ENCODE measurements at regions not wholly inside any gene's neighbourhood (a gene's known extent, or its start where the extent isn't known, plus 50 kb on each side); places are given as distances from the start of the nearest gene placed in this dataset.
"Not testable (repeated sequence)": the region's sequence is repeated elsewhere in the genome, so short reads cannot be mapped to it uniquely, and the experiment has no call there.

- DNase-seq (ENCODE audit: low spot score): no peak
Measured at GRCh38 chr5:38790268-38790667, 55.5 kb upstream of the OSMR start.

- DNase-seq (ENCODE audit: low spot score): no peak
Measured at GRCh38 chr5:38790891-38791290, 54.9 kb upstream of the OSMR start.

- DNase-seq (ENCODE audit: low spot score): no peak
Measured at GRCh38 chr5:38793099-38793498, 52.7 kb upstream of the OSMR start.

- DNase-seq (ENCODE audit: low spot score): not testable (repeated sequence)
Measured at GRCh38 chr5:38794037-38794436, 51.8 kb upstream of the OSMR start.

- no peak for DNase-seq (ENCODE audit: low spot score)
Measured at GRCh38 chr5:38794986-38795385, 50.8 kb upstream of the OSMR start.

- no peak for DNase-seq (ENCODE audit: low spot score)
Measured at GRCh38 chr5:38795986-38796741, 49.6 kb upstream of the OSMR start.
